MV-4-11 (cell line): ENCODE measurements at regions not wholly inside any gene's neighbourhood (a gene's known extent, or its start where the extent isn't known, plus 50 kb on each side); places are given as distances from the start of the nearest gene placed in this dataset.
A peak's percentile ranks its signal among the peaks of the same experiment; 100 is the strongest.

Experiments
- DNase-seq: peaks from one replicate; lab custom pipeline; 2025; lab: John Stamatoyannopoulos, UW

- no peak for DNase-seq
These were observed 915.4 kb upstream of the TMEM132C start for GRCh38 chr12:127351481-127352010.

GRCh38 chr12:127355061-127355841, 911.7 kb upstream of the TMEM132C start:
- DNase-seq, result no peak

- no peak for DNase-seq
These were observed 908.1 kb upstream of the TMEM132C start for GRCh38 chr12:127358888-127359287.

GRCh38 chr12:127360580-127360979, 906.4 kb upstream of the TMEM132C start:
- DNase-seq, result no peak

GRCh38 chr12:127362121-127362520, 904.8 kb upstream of the TMEM132C start:
- no peak for DNase-seq

- peak; percentile 43 for DNase-seq
These were observed 903.6 kb upstream of the TMEM132C start for GRCh38 chr12:127363392-127363791.

- DNase-seq, result no peak
These were observed 893.4 kb upstream of the TMEM132C start for GRCh38 chr12:127373559-127373958.

- DNase-seq, result no peak
These were observed 892.5 kb upstream of the TMEM132C start for GRCh38 chr12:127374447-127374846.

GRCh38 chr12:127381043-127381668, 885.8 kb upstream of the TMEM132C start:
- no peak for DNase-seq

- no peak for DNase-seq
These were observed 885.3 kb upstream of the TMEM132C start for GRCh38 chr12:127381681-127382080.

- DNase-seq, result no peak
These were observed 883.7 kb upstream of the TMEM132C start for GRCh38 chr12:127383281-127383680.

GRCh38 chr12:127386723-127387122, 880.2 kb upstream of the TMEM132C start:
- DNase-seq, result no peak

- no peak for DNase-seq
These were observed 878.0 kb upstream of the TMEM132C start for GRCh38 chr12:127388985-127389384.

- no peak for DNase-seq
These were observed 877.0 kb upstream of the TMEM132C start for GRCh38 chr12:127389923-127390322.

GRCh38 chr12:127393465-127393864, 873.5 kb upstream of the TMEM132C start:
- no peak for DNase-seq

GRCh38 chr12:127393896-127394295, 873.1 kb upstream of the TMEM132C start:
- no peak for DNase-seq

GRCh38 chr12:127396734-127397133, 870.2 kb upstream of the TMEM132C start:
- DNase-seq, result no peak

- DNase-seq, result no peak
These were observed 868.8 kb upstream of the TMEM132C start for GRCh38 chr12:127398016-127398710.

GRCh38 chr12:127399451-127399850, 867.5 kb upstream of the TMEM132C start:
- no peak for DNase-seq

- no peak for DNase-seq
These were observed 866.7 kb upstream of the TMEM132C start for GRCh38 chr12:127400221-127400620.

- DNase-seq, result no peak
These were observed 866.0 kb upstream of the TMEM132C start for GRCh38 chr12:127401005-127401404.

- DNase-seq, result no peak
These were observed 865.4 kb upstream of the TMEM132C start for GRCh38 chr12:127401536-127401935.
